Thoracic aorta (tissue), 2 donors: ENCODE measurements at regions not wholly inside any gene's neighbourhood (a gene's known extent, or its start where the extent isn't known, plus 50 kb on each side); places are given as distances from the start of the nearest gene placed in this dataset.

ENCODE experiments used
- ATAC-seq: fragments of 150-250 bp; one replicate; pipeline ENCODE4 v1.8.0; 2017; ENCODE audit warnings: low read depth; ENCODE audit not compliant: insufficient number of reproducible peaks, low FRiP score
- DNase-seq: peaks from one replicate; pipeline ENCODE4 v3.0.0-alpha.2; 2020; ENCODE audit warnings: low spot score
- H3K27ac ChIP-seq, 2 donors: fragments of 200-600 bp; sonication (generic); 1 replicate in 1 of 2; 2 replicates in 1 of 2; pipeline ENCODE4 v1.5.1; 2016; ENCODE audit warnings: mild to moderate bottlenecking in 2 of 2, moderate library complexity in 2 of 2
- H3K27me3 ChIP-seq: fragments of 200-600 bp; sonication (generic); replicated peaks from 2 replicates; pipeline ENCODE4 v1.6.0; 2016; ENCODE audit warnings: mild to moderate bottlenecking; ENCODE audit not compliant: insufficient read depth
- H3K36me3 ChIP-seq: fragments of 200-600 bp; sonication (generic); one replicate; pipeline ENCODE4 v1.5.1; 2016
- H3K4me1 ChIP-seq, 2 donors: fragments of 200-600 bp; sonication (generic); 1 replicate in 1 of 2; 2 replicates in 1 of 2; pipeline versions ENCODE4 v1.5.1 to v1.6.0; 2016; ENCODE audit warnings: low read depth in 2 of 2, mild to moderate bottlenecking in 1 of 2; ENCODE audit not compliant: control insufficient read depth in 1 of 2
- H3K4me3 ChIP-seq: fragments of 200-600 bp; sonication (generic); 2 replicates; pipeline ENCODE4 v1.5.1; 2016; ENCODE audit warnings: mild to moderate bottlenecking
- H3K9me3 ChIP-seq: fragments of 200-600 bp; sonication (generic); 2 replicates; pipeline ENCODE4 v1.5.1; 2016
- CTCF ChIP-seq: fragments of 200-600 bp; sonication (generic); IDR thresholded peaks from one replicate; pipeline ENCODE4 v1.5.1; 2019; ENCODE audit warnings: antibody characterized with exemption

GRCh38 chrX:139094671-139095592 lies 383.4 kb upstream of the FGF13 start:
- Histone ChIP-seq H3K36me3 (no peaks in the 10 kb centered on the region), H3K27me3 (no peaks in the 10 kb centered on the region), H3K4me3 (no peak overlapping the region), H3K9me3 (no peaks in the 10 kb centered on the region), H3K27ac (no peak overlapping the region), H3K4me1 (no peaks in the 10 kb centered on the region)
- TF ChIP-seq CTCF = no peak
- no peak for ATAC-seq
- DNase-seq = no peak

DNA sequence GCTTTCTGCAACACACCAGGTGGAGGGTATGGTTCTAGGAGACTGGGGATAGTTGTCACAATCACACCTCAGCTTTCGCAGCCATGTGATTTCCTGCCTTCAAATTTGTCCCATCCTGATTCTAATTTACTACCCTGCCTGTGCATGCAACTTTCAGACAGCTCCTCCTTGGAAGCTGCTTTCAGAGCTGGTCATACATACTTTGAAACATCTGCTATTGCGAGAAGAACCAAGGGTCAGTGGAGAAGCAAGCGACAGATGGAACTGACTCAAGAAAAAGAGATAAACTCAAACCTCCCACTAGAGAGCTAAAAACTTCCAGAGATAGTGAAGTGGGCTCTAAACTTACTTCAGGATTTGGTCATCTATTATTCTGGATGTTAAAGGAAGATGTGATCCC lies 381.7 kb upstream of the FGF13 start:
- Histone ChIP-seq H3K4me1 (no peaks in the 10 kb centered on the region), H3K27ac (no peak overlapping the region), H3K9me3 (no peaks in the 10 kb centered on the region), H3K27me3 (no peaks in the 10 kb centered on the region), H3K36me3 (no peaks in the 10 kb centered on the region), H3K4me3 (no peak overlapping the region)
- no peak for TF ChIP-seq CTCF
- ATAC-seq (no peak), DNase-seq (no peak)

- DNase-seq = no peak
- no peak overlapping the region for H3K4me3 ChIP-seq
- H3K36me3 ChIP-seq = no peaks in the 10 kb centered on the region
- H3K27ac ChIP-seq = no peak overlapping the region
- ATAC-seq = no peak
- no peaks in the 10 kb centered on the region for H3K9me3 ChIP-seq
- TF ChIP-seq CTCF = no peak
- no peaks in the 10 kb centered on the region for H3K4me1 ChIP-seq
- H3K27me3 ChIP-seq = no peaks in the 10 kb centered on the region
These were observed 380.4 kb upstream of the FGF13 start for GRCh38 chrX:139091878-139092277.

DNA sequence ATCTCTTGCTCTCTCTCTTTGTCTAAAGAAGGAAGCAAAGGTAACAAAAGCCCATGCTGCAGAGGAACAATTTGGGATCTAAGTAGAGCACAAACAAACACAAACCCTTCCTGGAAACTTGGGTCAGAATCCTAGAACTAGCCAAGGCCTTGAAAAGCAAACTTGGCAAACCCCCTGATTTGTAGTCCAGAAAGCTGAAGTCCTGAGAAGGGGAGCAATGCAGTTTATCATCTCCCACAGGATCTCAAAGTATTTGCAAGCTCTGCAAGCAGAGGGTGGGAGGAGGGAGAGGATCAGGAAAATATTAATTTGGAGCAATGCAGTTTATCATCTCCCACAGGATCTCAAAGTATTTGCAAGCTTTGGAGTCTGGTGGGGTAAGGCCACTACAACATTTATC lies 379.5 kb upstream of the FGF13 start:
- Histone ChIP-seq H3K4me3 (no peak overlapping the region), H3K36me3 (no peaks in the 10 kb centered on the region), H3K9me3 (no peaks in the 10 kb centered on the region), H3K27me3 (no peaks in the 10 kb centered on the region), H3K27ac (no peak overlapping the region), H3K4me1 (no peaks in the 10 kb centered on the region)
- ATAC-seq (no peak), DNase-seq (no peak)
- TF ChIP-seq CTCF = no peak

DNA sequence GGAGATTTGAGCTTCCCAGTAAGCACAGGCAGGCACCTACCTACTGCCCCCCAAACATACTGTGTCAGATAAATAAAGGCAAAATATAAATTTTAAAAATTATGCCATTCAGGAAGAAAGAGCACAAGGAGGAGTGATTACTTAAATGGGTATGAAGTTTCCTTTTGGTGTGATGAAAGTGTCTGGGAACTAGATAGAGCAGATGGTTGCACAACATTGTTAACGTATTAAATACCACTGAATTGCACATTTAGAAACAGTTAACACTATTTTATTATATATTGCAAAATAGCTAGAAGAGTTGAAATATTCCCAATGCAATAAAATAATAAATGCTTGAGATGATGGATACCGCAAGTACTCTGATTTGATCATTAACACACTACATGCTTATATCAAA lies 374.7 kb upstream of the FGF13 start:
- Histone ChIP-seq H3K9me3 (no peaks in the 10 kb centered on the region), H3K36me3 (no peaks in the 10 kb centered on the region), H3K4me3 (no peak overlapping the region), H3K4me1 (no peaks in the 10 kb centered on the region), H3K27ac (no peak overlapping the region), H3K27me3 (no peaks in the 10 kb centered on the region)
- TF ChIP-seq CTCF = no peak
- ATAC-seq (no peak), DNase-seq (no peak)
